HCT116 (cell line): ENCODE measurements at regions not wholly inside any gene's neighbourhood (a gene's known extent, or its start where the extent isn't known, plus 50 kb on each side); places are given as distances from the start of the nearest gene placed in this dataset.

Experiments
- ATAC-seq: fragments of 200-7000 bp; cut with Tn5 transposase; 2 replicates; pipeline ENCODE4 v1.9.1; 2020; ENCODE audit warnings: mild to moderate bottlenecking, moderate library complexity
- BruUV-seq: library from RNA; stranded (reverse); fragments of 400-500 nt; replicated peaks from 2 replicates; lab custom pipeline; 2021; lab: Mats Ljungman, UMichigan
- CTCF ChIA-PET: fragments of 300-600 bp; sonication (Branson Sonifier 250); formaldehyde crosslinking; loops from one replicate; lab custom pipeline; 2021; ENCODE audit warnings: antibody characterized with exemption; lab: Charles Lee
- POLR2A ChIA-PET: fragments of 300-600, 350-600 bp; sonication (Branson Sonifier 250); formaldehyde crosslinking; loops from one replicate; lab custom pipeline; 2021; ENCODE audit warnings: antibody characterized with exemption; lab: Charles Lee
- RAD21 ChIA-PET, 2 experiments: fragments of 300-600 bp; sonication (Branson Sonifier 250); formaldehyde crosslinking; loops; one replicate each; lab custom pipeline; 2023; ENCODE audit warnings: low total read pairs in 2 of 2; ENCODE audit not compliant: uncharacterized antibody in 2 of 2, unreplicated experiment in 2 of 2, low non-redundant PET in 1 of 2; lab: Charles Lee
- DNase-seq: peaks from one replicate; pipeline ENCODE4 v3.0.0-alpha.2; 2010; ENCODE audit warnings: low read depth, low spot score
- H2AFZ ChIP-seq: fragments of 200-600 bp; shearing (Covaris generic), sonication (generic); 2 replicates; pipeline ENCODE4 v1.6.1; 2017; ENCODE audit warnings: low read depth, mixed run types, mixed read lengths, antibody characterized with exemption, low read length; ENCODE audit not compliant: poor library complexity, severe bottlenecking
- H3K27ac ChIP-seq: 2 replicates; pipeline ENCODE4 v1.5.1; 2012; ENCODE audit warnings: low read depth, low read length
- H3K27me3 ChIP-seq: fragments of 200-600 bp; sonication (generic); 2 replicates; pipeline ENCODE4 v1.6.1; 2016; ENCODE audit warnings: mixed run types, low read length, mixed read lengths; ENCODE audit not compliant: insufficient read depth
- H3K36me3 ChIP-seq, 2 experiments: fragments of 200-500 bp in 1 of 2; fragments of 200-600 bp in 1 of 2; sonication (Bioruptor generic) in 1 of 2; sonication (generic) in 1 of 2; 2 replicates each; pipeline versions ENCODE4 v1.5.1 to v1.6.1; 2014 to 2016; ENCODE audit warnings: low read length in 2 of 2, inconsistent platforms in 1 of 2, mixed read lengths in 1 of 2, mixed run types in 1 of 2; ENCODE audit not compliant: insufficient read depth in 2 of 2, control insufficient read depth in 1 of 2
- H3K4me1 ChIP-seq, 2 experiments: fragments of 200-600 bp in 1 of 2; sonication (generic) in 1 of 2; 2 replicates each; pipeline versions ENCODE4 v1.5.1 to v1.6.1; 2012 to 2017; ENCODE audit warnings: low read length in 2 of 2, inconsistent platforms in 1 of 2, mild to moderate bottlenecking in 1 of 2, mixed read lengths in 1 of 2, mixed run types in 1 of 2, moderate library complexity in 1 of 2; ENCODE audit not compliant: insufficient read depth in 2 of 2, control insufficient read depth in 1 of 2
- H3K4me2 ChIP-seq: fragments of 200-600 bp; sonication (generic); 2 replicates; pipeline ENCODE4 v1.6.1; 2017; ENCODE audit warnings: mixed run types, low read length, mixed read lengths
- H3K4me3 ChIP-seq, 2 experiments: fragments of 200-600 bp in 1 of 2; sonication (generic) in 1 of 2; replicated peaks in 1 of 2; 2 replicates each; pipeline ENCODE4 v1.5.1; 2011 to 2016; ENCODE audit warnings: low read length in 2 of 2, control low read depth in 1 of 2, low read depth in 1 of 2, mild to moderate bottlenecking in 1 of 2, mixed read lengths in 1 of 2, mixed run types in 1 of 2
- H3K79me2 ChIP-seq: fragments of 200-600 bp; sonication (generic); 2 replicates; pipeline ENCODE4 v1.6.1; 2017; ENCODE audit warnings: mild to moderate bottlenecking, mixed run types, low read length, moderate library complexity, mixed read lengths; ENCODE audit not compliant: insufficient read depth
- H3K9ac ChIP-seq: fragments of 200-600 bp; sonication (generic); 2 replicates; pipeline ENCODE4 v1.6.1; 2016; ENCODE audit warnings: low read length, mixed read lengths
- H3K9me2 ChIP-seq: fragments of 200-600 bp; sonication (generic), shearing (Covaris generic); 2 replicates; pipeline ENCODE4 v1.6.1; 2017; ENCODE audit warnings: mixed run types, mild to moderate bottlenecking, moderate library complexity; ENCODE audit not compliant: insufficient read depth
- H3K9me3 ChIP-seq, 2 experiments: fragments of 200-500 bp in 1 of 2; fragments of 200-600 bp in 1 of 2; sonication (Bioruptor generic) in 1 of 2; sonication (generic) in 1 of 2; 2 replicates each; pipeline ENCODE4 v1.6.1; 2014 to 2017; ENCODE audit warnings: low read length in 2 of 2, mixed read lengths in 2 of 2, inconsistent platforms in 1 of 2, low read depth in 1 of 2, mild to moderate bottlenecking in 1 of 2, mixed run types in 1 of 2, moderate library complexity in 1 of 2; ENCODE audit not compliant: control insufficient read depth in 1 of 2, insufficient read depth in 1 of 2
- H4K20me1 ChIP-seq: fragments of 200-600 bp; sonication (generic), shearing (Covaris generic); 2 replicates; pipeline ENCODE4 v1.6.1; 2017; ENCODE audit warnings: mixed run types, mild to moderate bottlenecking, moderate library complexity; ENCODE audit not compliant: insufficient read depth
- CEBPB ChIP-seq: IDR thresholded peaks from 2 replicates; pipeline ENCODE4 v1.6.1; 2012; ENCODE audit warnings: low read depth
- EZH2phosphoT487 ChIP-seq: fragments of 200-600 bp; IDR thresholded peaks from 2 replicates; pipeline ENCODE4 v1.6.1; 2018; ENCODE audit warnings: antibody characterized with exemption, borderline replicate concordance
- JUND ChIP-seq: IDR thresholded peaks from 2 replicates; pipeline ENCODE4 v1.6.1; 2012
- POLR2AphosphoS5 ChIP-seq: IDR thresholded peaks from 2 replicates; pipeline ENCODE4 v1.6.1; 2011; ENCODE audit warnings: mild to moderate bottlenecking, low read depth, low read length, moderate library complexity
- REST ChIP-seq: IDR thresholded peaks from 2 replicates; pipeline ENCODE4 v1.6.1; 2012; ENCODE audit warnings: low read depth
- SRF ChIP-seq: IDR thresholded peaks from 2 replicates; pipeline ENCODE4 v1.6.1; 2012; ENCODE audit warnings: low read depth
- YY1 ChIP-seq: IDR thresholded peaks from 2 replicates; pipeline ENCODE4 v1.6.1; 2011; ENCODE audit warnings: low read length, low read depth, moderate library complexity, mild to moderate bottlenecking; ENCODE audit not compliant: insufficient replicate concordance; ENCODE audit errors: extremely low read depth
- ZBTB33 ChIP-seq: IDR thresholded peaks from 2 replicates; pipeline ENCODE4 v1.6.1; 2011; ENCODE audit warnings: mild to moderate bottlenecking, low read length, moderate library complexity; ENCODE audit not compliant: insufficient replicate concordance; ENCODE audit errors: extremely low read depth
- ZNF274 ChIP-seq: fragments of 200-500 bp; sonication (Bioruptor generic); IDR thresholded peaks from 2 replicates; pipeline ENCODE4 v1.6.1; 2014; ENCODE audit warnings: mild to moderate bottlenecking, low read depth, low read length, inconsistent platforms
- intact Hi-C: fragments of 100-400 bp; cut with micrococcal nuclease; formaldehyde crosslinking; loops from 2 replicates; pipeline ENCODE4 v1.10.0; 2022

GRCh38 chr9:134487066-134487710, 154.4 kb upstream of the COL5A1 start:
- DNase-seq (no peak), ATAC-seq (no peak)
- no peak overlapping the region for H3K4me3 ChIP-seq
- intact Hi-C loops = no loop called here
- RAD21 ChIA-PET = no interaction called here
- H4K20me1 ChIP-seq = no peaks in the 10 kb centered on the region
- no peak overlapping the region for H3K9ac ChIP-seq
- H3K36me3 ChIP-seq = no peaks in the 10 kb centered on the region
- H3K79me2 ChIP-seq = no peaks in the 10 kb centered on the region
- no peak overlapping the region for H3K4me2 ChIP-seq
- POLR2A ChIA-PET = no interaction called here
- H2AFZ ChIP-seq = no peak overlapping the region
- H3K9me3 ChIP-seq = no peaks in the 10 kb centered on the region
- no peaks in the 10 kb centered on the region for H3K4me1 ChIP-seq
- no peak for TF ChIP-seq POLR2AphosphoS5
- CTCF ChIA-PET = no interaction called here
- H3K9me2 ChIP-seq = no peaks in the 10 kb centered on the region
- H3K27me3 ChIP-seq = 0 out of 2 replicates have a peak, but pooled peaks cover 3% of the 10 kb centered on the region
- H3K27ac ChIP-seq = no peak overlapping the region
- BruUV-seq = no TSS peak

- ATAC-seq (no peak), DNase-seq (no peak)
- Histone ChIP-seq H3K4me1 (no peaks in the 10 kb centered on the region), H3K79me2 (no peaks in the 10 kb centered on the region), H3K4me3 (no peak overlapping the region), H3K9me3 (no peaks in the 10 kb centered on the region), H2AFZ (no peak overlapping the region), H4K20me1 (no peaks in the 10 kb centered on the region), H3K9ac (no peak overlapping the region), H3K36me3 (no peaks in the 10 kb centered on the region), H3K4me2 (no peak overlapping the region), H3K27me3 (0 out of 2 replicates have a peak, but pooled peaks cover 3% of the 10 kb centered on the region), H3K27ac (no peak overlapping the region), H3K9me2 (no peaks in the 10 kb centered on the region)
- ChIA-PET POLR2A (no interaction called here), CTCF (no interaction called here), RAD21 (no interaction called here)
- TF ChIP-seq SRF = no peak
- TF ChIP-seq EZH2phosphoT487 = no peak
- no peak for TF ChIP-seq REST
- no peak for TF ChIP-seq YY1
- TF ChIP-seq JUND = no peak
- TF ChIP-seq CEBPB = no peak
- no peak for TF ChIP-seq POLR2AphosphoS5
- no peak for TF ChIP-seq ZBTB33
- TF ChIP-seq ZNF274 = no peak
- no TSS peak for BruUV-seq
- intact Hi-C loops = no loop called here
Observed at GRCh38 chr9:134488331-134489280, 153.0 kb upstream of the COL5A1 start.
